ENCODE measurements at regions not wholly inside any gene's neighbourhood (a gene's known extent, or its start where the extent isn't known, plus 50 kb on each side); places are given as distances from the start of the nearest gene placed in this dataset.

GRCh38 chr3:59593380-59593779 is 543.6 kb upstream of the CFAP20DC start:
- DNase-seq (ENCODE audit: low spot score): no peak
- peaks cover 0 to 7% of the 10 kb centered on the region in 2 donors for H3K4me1 ChIP-seq (ENCODE audit: control insufficient read depth in 1 of 2, low read depth in 2 of 2)
- no peaks in the 10 kb centered on the region for H3K9me3 ChIP-seq
- no peaks in the 10 kb centered on the region for H3K27me3 ChIP-seq (replicated peaks; ENCODE audit: insufficient read depth)
- H3K27ac ChIP-seq: no peak overlapping the region
- ATAC-seq (ENCODE audit: insufficient number of reproducible peaks, low FRiP score, low read depth): no peak
- H3K4me3 ChIP-seq: no peak overlapping the region
- TF ChIP-seq CTCF (IDR thresholded peaks at IDR 0.05): no peak
- no peaks in the 10 kb centered on the region for H3K36me3 ChIP-seq

DNA sequence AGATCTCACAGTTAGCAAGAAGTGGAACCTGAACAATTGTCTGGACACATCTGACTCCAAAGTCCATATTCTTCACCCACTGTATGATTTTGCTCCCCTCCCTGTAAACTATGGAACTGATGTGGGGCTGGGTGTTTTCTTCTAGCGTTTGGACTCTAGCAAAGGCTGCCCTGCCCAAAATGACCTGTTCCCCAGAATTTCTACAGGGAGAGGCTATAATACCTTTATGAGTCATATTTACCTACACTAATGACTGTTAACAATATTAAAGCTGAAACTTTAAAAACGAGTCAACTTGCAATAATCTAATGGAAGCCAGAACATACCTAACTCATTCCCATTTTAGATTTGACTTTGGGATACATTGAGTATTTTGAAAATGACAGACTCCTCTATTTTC is 531.2 kb upstream of the CFAP20DC start:
- H3K9me3 ChIP-seq: no peaks in the 10 kb centered on the region
- DNase-seq (ENCODE audit: low spot score): no peak
- TF ChIP-seq CTCF (IDR thresholded peaks at IDR 0.05): no peak
- no peak overlapping the region for H3K27ac ChIP-seq
- H3K4me1 ChIP-seq (ENCODE audit: control insufficient read depth in 1 of 2, low read depth in 2 of 2): no peaks in the 10 kb centered on the region
- no peaks in the 10 kb centered on the region for H3K27me3 ChIP-seq (replicated peaks; ENCODE audit: insufficient read depth)
- no peaks in the 10 kb centered on the region for H3K36me3 ChIP-seq
- no peak overlapping the region for H3K4me3 ChIP-seq
- ATAC-seq (ENCODE audit: insufficient number of reproducible peaks, low FRiP score, low read depth): no peak

DNA sequence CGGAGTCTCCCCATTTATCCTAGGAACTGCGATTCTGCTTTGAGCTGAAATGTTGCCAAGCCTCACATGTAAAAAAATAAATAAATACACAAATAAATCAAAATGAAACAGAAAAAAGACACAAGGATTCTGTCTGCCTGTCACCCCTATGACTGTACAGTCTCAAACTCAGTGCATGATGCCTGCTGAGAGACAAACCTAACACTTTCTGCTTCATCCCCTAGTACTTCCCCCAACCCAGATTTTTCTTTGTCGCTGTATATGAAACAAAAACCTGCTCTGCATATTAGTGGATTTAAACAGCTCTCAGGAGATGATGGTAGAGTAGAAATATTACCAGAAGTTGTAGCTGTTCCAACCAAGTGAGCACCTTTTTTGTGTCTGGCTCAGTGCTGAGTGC is 530.7 kb upstream of the CFAP20DC start:
- no peak for ATAC-seq (ENCODE audit: insufficient number of reproducible peaks, low FRiP score, low read depth)
- DNase-seq (ENCODE audit: low spot score): no peak
- no peak for TF ChIP-seq CTCF (IDR thresholded peaks at IDR 0.05)
- no peaks in the 10 kb centered on the region for H3K27me3 ChIP-seq (replicated peaks; ENCODE audit: insufficient read depth)
- H3K4me1 ChIP-seq (ENCODE audit: control insufficient read depth in 1 of 2, low read depth in 2 of 2): no peaks in the 10 kb centered on the region
- H3K27ac ChIP-seq: no peak overlapping the region
- H3K36me3 ChIP-seq: no peaks in the 10 kb centered on the region
- H3K9me3 ChIP-seq: no peaks in the 10 kb centered on the region
- H3K4me3 ChIP-seq: no peak overlapping the region

DNA sequence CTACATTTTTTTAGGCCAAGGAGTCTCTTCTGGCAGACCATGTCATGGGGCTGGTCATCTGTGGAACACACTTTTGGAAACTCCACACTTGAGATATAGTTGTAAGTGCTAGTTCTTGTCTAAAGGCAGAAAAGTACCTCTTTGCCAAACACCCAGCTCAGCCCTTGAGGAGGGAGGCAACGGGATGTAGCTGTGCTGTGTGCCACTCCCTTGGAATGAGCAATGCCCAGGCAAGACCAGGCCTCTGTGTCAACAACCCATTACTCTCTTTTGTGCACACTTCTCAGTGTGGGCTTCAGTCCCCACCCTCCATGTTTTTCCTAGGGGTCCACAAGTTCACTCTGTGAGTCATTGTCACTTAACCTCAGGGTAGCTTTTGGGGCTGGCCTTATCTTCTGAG is 528.3 kb upstream of the CFAP20DC start:
- no peak for DNase-seq (ENCODE audit: low spot score)
- Histone ChIP-seq H3K4me3 (no peak overlapping the region), H3K36me3 (no peaks in the 10 kb centered on the region), H3K9me3 (no peaks in the 10 kb centered on the region), H3K4me1 (ENCODE audit: control insufficient read depth in 1 of 2, low read depth in 2 of 2) (peaks cover 0 to 3% of the 10 kb centered on the region in 2 donors), H3K27ac (no peak overlapping the region), H3K27me3 (replicated peaks; ENCODE audit: insufficient read depth) (no peaks in the 10 kb centered on the region)
- TF ChIP-seq CTCF (IDR thresholded peaks at IDR 0.05): no peak
- ATAC-seq (ENCODE audit: insufficient number of reproducible peaks, low FRiP score, low read depth): no peak

- ATAC-seq (ENCODE audit: insufficient number of reproducible peaks, low FRiP score, low read depth) (no peak), DNase-seq (ENCODE audit: low spot score) (no peak)
- H3K4me1 ChIP-seq (ENCODE audit: control insufficient read depth in 1 of 2, low read depth in 2 of 2): peaks cover 0 to 3% of the 10 kb centered on the region in 2 donors
- no peaks in the 10 kb centered on the region for H3K9me3 ChIP-seq
- no peaks in the 10 kb centered on the region for H3K27me3 ChIP-seq (replicated peaks; ENCODE audit: insufficient read depth)
- TF ChIP-seq CTCF (IDR thresholded peaks at IDR 0.05): no peak
- no peak overlapping the region for H3K4me3 ChIP-seq
- H3K36me3 ChIP-seq: no peaks in the 10 kb centered on the region
- H3K27ac ChIP-seq: no peak overlapping the region
Measured at GRCh38 chr3:59576606-59577005, 526.8 kb upstream of the CFAP20DC start.
